Endothelial cell of umbilical vein (primary cell): ENCODE measurements at regions not wholly inside any gene's neighbourhood (a gene's known extent, or its start where the extent isn't known, plus 50 kb on each side); places are given as distances from the start of the nearest gene placed in this dataset.

Experiments used
- BruUV-seq: library from RNA; stranded (reverse); fragments of 400-500 nt; replicated peaks from 2 replicates; lab custom pipeline; 2021; lab: Mats Ljungman, UMichigan
- CTCF ChIA-PET: fragments of 300-600, 350-600 bp; sonication (Branson Sonifier 250); formaldehyde crosslinking; loops from one replicate; lab custom pipeline; 2021; ENCODE audit warnings: antibody characterized with exemption, inconsistent platforms; lab: Charles Lee
- POLR2A ChIA-PET: fragments of 300-600, 350-600 bp; sonication (Branson Sonifier 250); formaldehyde crosslinking; loops from one replicate; lab custom pipeline; 2021; ENCODE audit warnings: antibody characterized with exemption, inconsistent platforms; lab: Charles Lee
- DNase-seq: peaks from one replicate; pipeline ENCODE4 v3.0.0-alpha.2; 2011; ENCODE audit warnings: low read depth, low spot score
- FAIRE-seq: peaks from 2 replicates; lab custom pipeline; 2011; peaks lifted over from hg19 to GRCh38; lab: Jason Lieb, UNC
- H2AFZ ChIP-seq: 2 replicates; pipeline ENCODE4 v1.6.0; 2012; ENCODE audit warnings: low read depth, low read length, control low read depth, inconsistent platforms
- H3K27ac ChIP-seq: 2 replicates; pipeline ENCODE4 v1.5.1; 2011; ENCODE audit warnings: low read depth, mild to moderate bottlenecking, control low read depth, low read length, moderate library complexity; ENCODE audit not compliant: insufficient read depth
- H3K27me3 ChIP-seq, 2 experiments: 2 replicates each; pipeline versions ENCODE4 v1.6.0 to v1.6.1; 2011; ENCODE audit warnings: low read length in 2 of 2, mixed read lengths in 1 of 2; ENCODE audit not compliant: control insufficient read depth in 2 of 2, insufficient read depth in 2 of 2
- H3K36me3 ChIP-seq, 2 experiments: 2 replicates in 1 of 2; 3 replicates in 1 of 2; pipeline ENCODE4 v1.5.1; 2011; ENCODE audit warnings: low read length in 2 of 2, mild to moderate bottlenecking in 1 of 2, moderate library complexity in 1 of 2; ENCODE audit not compliant: control insufficient read depth in 2 of 2, insufficient read depth in 2 of 2; ENCODE audit errors: extremely low read depth in 1 of 2
- H3K4me1 ChIP-seq: 3 replicates; pipeline ENCODE4 v1.5.1; 2011; ENCODE audit warnings: mild to moderate bottlenecking, low read length; ENCODE audit not compliant: control insufficient read depth, insufficient read depth; ENCODE audit errors: extremely low read depth
- H3K4me2 ChIP-seq: 2 replicates; pipeline ENCODE4 v1.6.1; 2011; ENCODE audit warnings: low read length, control low read depth, mixed read lengths; ENCODE audit not compliant: insufficient read depth
- H3K4me3 ChIP-seq, 3 experiments: fragments of 200-600 bp in 1 of 3; sonication (generic), shearing (Covaris generic) in 1 of 3; replicated peaks in 1 of 3; 2 replicates each; pipeline ENCODE4 v1.5.1; 2011 to 2016; ENCODE audit warnings: control low read depth in 3 of 3, low read length in 3 of 3, mild to moderate bottlenecking in 2 of 3, inconsistent platforms in 1 of 3, low read depth in 1 of 3, moderate library complexity in 1 of 3; ENCODE audit not compliant: insufficient read depth in 1 of 3
- H3K79me2 ChIP-seq: 2 replicates; pipeline ENCODE4 v1.6.0; 2012; ENCODE audit warnings: low read length, inconsistent platforms; ENCODE audit not compliant: control insufficient read depth, insufficient read depth
- H3K9ac ChIP-seq: replicated peaks from 2 replicates; pipeline ENCODE3; 2011; ENCODE audit warnings: low read length, control low read depth; ENCODE audit not compliant: insufficient read depth; ENCODE audit errors: extremely low read depth
- H3K9me1 ChIP-seq: replicated peaks from 3 replicates; pipeline ENCODE4 v1.6.0; 2011; ENCODE audit warnings: mild to moderate bottlenecking, low read length; ENCODE audit not compliant: control insufficient read depth, insufficient read depth; ENCODE audit errors: extremely low read depth
- H3K9me3 ChIP-seq: replicated peaks from 2 replicates; pipeline ENCODE4 v1.5.1; 2012; ENCODE audit warnings: low read length, inconsistent platforms; ENCODE audit not compliant: control insufficient read depth, insufficient read depth
- H4K20me1 ChIP-seq: replicated peaks from 2 replicates; pipeline ENCODE3; 2011; ENCODE audit warnings: mild to moderate bottlenecking, low read length; ENCODE audit not compliant: control insufficient read depth, insufficient read depth; ENCODE audit errors: extremely low read depth
- CTCF ChIP-seq, 2 donors: IDR thresholded peaks; 1 replicate in 1 of 2; 2 replicates in 1 of 2; pipeline ENCODE4 v1.5.1; 2011; ENCODE audit warnings: low read length in 2 of 2, mild to moderate bottlenecking in 2 of 2, moderate library complexity in 2 of 2, control low read depth in 1 of 2, inconsistent platforms in 1 of 2, low read depth in 1 of 2; ENCODE audit not compliant: insufficient read depth in 1 of 2; ENCODE audit errors: extremely low read depth in 1 of 2
- EZH2 ChIP-seq: IDR thresholded peaks from 2 replicates; pipeline ENCODE4 v1.6.1; 2012; ENCODE audit warnings: borderline replicate concordance, low read depth, mild to moderate bottlenecking, moderate library complexity, low read length, inconsistent platforms; ENCODE audit not compliant: severe bottlenecking
- FOS ChIP-seq: IDR thresholded peaks from 2 replicates; pipeline ENCODE4 v1.6.1; 2011; ENCODE audit warnings: mild to moderate bottlenecking, low read length, moderate library complexity, borderline replicate concordance; ENCODE audit not compliant: insufficient read depth
- GATA2 ChIP-seq: IDR thresholded peaks from 2 replicates; pipeline ENCODE4 v1.7.0; 2011; ENCODE audit warnings: low read depth, mild to moderate bottlenecking, moderate library complexity, mixed read lengths, low read length; ENCODE audit not compliant: insufficient read length, insufficient read depth
- JUN ChIP-seq: IDR thresholded peaks from 2 replicates; pipeline ENCODE4 v1.6.1; 2011; ENCODE audit warnings: borderline replicate concordance, low read depth; ENCODE audit not compliant: insufficient read length, insufficient read depth
- MYC ChIP-seq: IDR thresholded peaks from one replicate; pipeline ENCODE4 v1.6.1; 2011; ENCODE audit warnings: mild to moderate bottlenecking, low read depth, low read length
- POLR2A ChIP-seq: IDR thresholded peaks from 2 replicates; pipeline ENCODE4 v1.6.1; 2012; ENCODE audit warnings: low read depth, mild to moderate bottlenecking, control low read depth, low read length
- dilution Hi-C: fragments of 300-500 bp; cut with MboI; formaldehyde crosslinking; loops from one replicate; pipeline ENCODE4 v1.15.0; 2019; ENCODE audit warnings: low sequenced_read_pairs; ENCODE audit not compliant: extremely low pct_ligation_motif_present
- intact Hi-C: fragments of 100-400 bp; cut with micrococcal nuclease; formaldehyde crosslinking; loops from one replicate; pipeline ENCODE4 v1.10.0; 2022
- TF ChIP-seq, protein P1 (sequence below): IDR thresholded peaks from 2 replicates; pipeline ENCODE4 v1.6.1; 2011; ENCODE audit not compliant: insufficient read depth, insufficient read length

DNA sequence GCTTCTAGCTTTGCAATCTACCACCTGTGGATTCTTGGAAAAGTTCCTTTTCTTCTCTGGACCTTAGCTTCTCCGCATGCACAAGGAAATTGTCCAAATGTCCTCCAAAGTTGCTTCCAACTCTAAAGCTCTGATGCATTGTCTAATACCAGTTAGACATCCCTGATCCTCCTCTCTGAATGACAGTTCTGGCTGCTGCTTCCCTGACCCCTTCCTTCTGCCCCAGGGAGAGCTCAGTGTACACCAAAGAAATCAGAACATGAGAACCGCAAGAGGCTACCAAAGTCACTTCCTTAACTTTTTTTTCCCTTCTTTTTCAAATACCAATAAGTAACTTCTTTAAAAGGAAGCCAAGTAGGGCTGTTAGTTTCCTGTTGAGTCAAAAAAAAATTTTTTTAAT lies 79.7 kb upstream of the CES5A start:
- CTCF ChIA-PET: interaction anchor here (1.6 to 3.0 kb wide), 2 partner anchors 10 to 12 kb away, joined by 3 to 18 read pairs; no protein-coding TSS in a partner anchor
- intact Hi-C loops: no loop called here
- no peak overlapping the region for H2AFZ ChIP-seq
- no peak overlapping the region for H3K4me3 ChIP-seq
- no peaks in the 10 kb centered on the region for H3K4me1 ChIP-seq
- no peaks in the 10 kb centered on the region for H3K36me3 ChIP-seq
- H3K79me2 ChIP-seq: no peaks in the 10 kb centered on the region
- POLR2A ChIA-PET: no interaction called here
- dilution Hi-C loops: no loop called here
- FAIRE-seq: no peak
- BruUV-seq: no TSS peak
- no peak for DNase-seq
- no peaks in the 10 kb centered on the region for H3K27me3 ChIP-seq
- no peaks in the 10 kb centered on the region for H3K9me3 ChIP-seq
- no peaks in the 10 kb centered on the region for H4K20me1 ChIP-seq
- H3K4me2 ChIP-seq: no peak overlapping the region
- H3K27ac ChIP-seq: no peak overlapping the region
- no peaks in the 10 kb centered on the region for H3K9me1 ChIP-seq
- TF ChIP-seq GATA2 (no peak), FOS (no peak), POLR2A (no peak), MYC (no peak), EZH2 (no peak), CTCF (IDR thresholded peaks at IDR 0.05; ENCODE audit: extremely low read depth in 1 of 2, insufficient read depth in 1 of 2, low read depth in 1 of 2, low read length in 2 of 2) (no peak), JUN (no peak)
- TF ChIP-seq, protein P1, sequence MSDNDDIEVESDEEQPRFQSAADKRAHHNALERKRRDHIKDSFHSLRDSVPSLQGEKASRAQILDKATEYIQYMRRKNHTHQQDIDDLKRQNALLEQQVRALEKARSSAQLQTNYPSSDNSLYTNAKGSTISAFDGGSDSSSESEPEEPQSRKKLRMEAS: no peak
- no peak overlapping the region for H3K9ac ChIP-seq
